HCT116 (cell line): ENCODE measurements at regions not wholly inside any gene's neighbourhood (a gene's known extent, or its start where the extent isn't known, plus 50 kb on each side); places are given as distances from the start of the nearest gene placed in this dataset.

Source experiments
- ATAC-seq: fragments of 200-7000 bp; cut with Tn5 transposase; 2 replicates; pipeline ENCODE4 v1.9.1; 2020; ENCODE audit warnings: mild to moderate bottlenecking, moderate library complexity
- BruUV-seq: library from RNA; stranded (reverse); fragments of 400-500 nt; replicated peaks from 2 replicates; lab custom pipeline; 2021; lab: Mats Ljungman, UMichigan
- CTCF ChIA-PET: fragments of 300-600 bp; sonication (Branson Sonifier 250); formaldehyde crosslinking; loops from one replicate; lab custom pipeline; 2021; ENCODE audit warnings: antibody characterized with exemption; lab: Charles Lee
- POLR2A ChIA-PET: fragments of 300-600, 350-600 bp; sonication (Branson Sonifier 250); formaldehyde crosslinking; loops from one replicate; lab custom pipeline; 2021; ENCODE audit warnings: antibody characterized with exemption; lab: Charles Lee
- RAD21 ChIA-PET, 2 experiments: fragments of 300-600 bp; sonication (Branson Sonifier 250); formaldehyde crosslinking; loops; one replicate each; lab custom pipeline; 2023; ENCODE audit warnings: low total read pairs in 2 of 2; ENCODE audit not compliant: uncharacterized antibody in 2 of 2, unreplicated experiment in 2 of 2, low non-redundant PET in 1 of 2; lab: Charles Lee
- DNase-seq: peaks from one replicate; pipeline ENCODE4 v3.0.0-alpha.2; 2010; ENCODE audit warnings: low read depth, low spot score
- H2AFZ ChIP-seq: fragments of 200-600 bp; shearing (Covaris generic), sonication (generic); 2 replicates; pipeline ENCODE4 v1.6.1; 2017; ENCODE audit warnings: low read depth, mixed run types, mixed read lengths, antibody characterized with exemption, low read length; ENCODE audit not compliant: poor library complexity, severe bottlenecking
- H3K27ac ChIP-seq: 2 replicates; pipeline ENCODE4 v1.5.1; 2012; ENCODE audit warnings: low read depth, low read length
- H3K27me3 ChIP-seq: fragments of 200-600 bp; sonication (generic); 2 replicates; pipeline ENCODE4 v1.6.1; 2016; ENCODE audit warnings: mixed run types, low read length, mixed read lengths; ENCODE audit not compliant: insufficient read depth
- H3K36me3 ChIP-seq, 2 experiments: fragments of 200-500 bp in 1 of 2; fragments of 200-600 bp in 1 of 2; sonication (Bioruptor generic) in 1 of 2; sonication (generic) in 1 of 2; 2 replicates each; pipeline versions ENCODE4 v1.5.1 to v1.6.1; 2014 to 2016; ENCODE audit warnings: low read length in 2 of 2, inconsistent platforms in 1 of 2, mixed read lengths in 1 of 2, mixed run types in 1 of 2; ENCODE audit not compliant: insufficient read depth in 2 of 2, control insufficient read depth in 1 of 2
- H3K4me1 ChIP-seq, 2 experiments: fragments of 200-600 bp in 1 of 2; sonication (generic) in 1 of 2; 2 replicates each; pipeline versions ENCODE4 v1.5.1 to v1.6.1; 2012 to 2017; ENCODE audit warnings: low read length in 2 of 2, inconsistent platforms in 1 of 2, mild to moderate bottlenecking in 1 of 2, mixed read lengths in 1 of 2, mixed run types in 1 of 2, moderate library complexity in 1 of 2; ENCODE audit not compliant: insufficient read depth in 2 of 2, control insufficient read depth in 1 of 2
- H3K4me2 ChIP-seq: fragments of 200-600 bp; sonication (generic); 2 replicates; pipeline ENCODE4 v1.6.1; 2017; ENCODE audit warnings: mixed run types, low read length, mixed read lengths
- H3K4me3 ChIP-seq, 2 experiments: fragments of 200-600 bp in 1 of 2; sonication (generic) in 1 of 2; replicated peaks in 1 of 2; 2 replicates each; pipeline ENCODE4 v1.5.1; 2011 to 2016; ENCODE audit warnings: low read length in 2 of 2, control low read depth in 1 of 2, low read depth in 1 of 2, mild to moderate bottlenecking in 1 of 2, mixed read lengths in 1 of 2, mixed run types in 1 of 2
- H3K79me2 ChIP-seq: fragments of 200-600 bp; sonication (generic); 2 replicates; pipeline ENCODE4 v1.6.1; 2017; ENCODE audit warnings: mild to moderate bottlenecking, mixed run types, low read length, moderate library complexity, mixed read lengths; ENCODE audit not compliant: insufficient read depth
- H3K9ac ChIP-seq: fragments of 200-600 bp; sonication (generic); 2 replicates; pipeline ENCODE4 v1.6.1; 2016; ENCODE audit warnings: low read length, mixed read lengths
- H3K9me2 ChIP-seq: fragments of 200-600 bp; sonication (generic), shearing (Covaris generic); 2 replicates; pipeline ENCODE4 v1.6.1; 2017; ENCODE audit warnings: mixed run types, mild to moderate bottlenecking, moderate library complexity; ENCODE audit not compliant: insufficient read depth
- H3K9me3 ChIP-seq, 2 experiments: fragments of 200-500 bp in 1 of 2; fragments of 200-600 bp in 1 of 2; sonication (Bioruptor generic) in 1 of 2; sonication (generic) in 1 of 2; 2 replicates each; pipeline ENCODE4 v1.6.1; 2014 to 2017; ENCODE audit warnings: low read length in 2 of 2, mixed read lengths in 2 of 2, inconsistent platforms in 1 of 2, low read depth in 1 of 2, mild to moderate bottlenecking in 1 of 2, mixed run types in 1 of 2, moderate library complexity in 1 of 2; ENCODE audit not compliant: control insufficient read depth in 1 of 2, insufficient read depth in 1 of 2
- H4K20me1 ChIP-seq: fragments of 200-600 bp; sonication (generic), shearing (Covaris generic); 2 replicates; pipeline ENCODE4 v1.6.1; 2017; ENCODE audit warnings: mixed run types, mild to moderate bottlenecking, moderate library complexity; ENCODE audit not compliant: insufficient read depth
- CBX3 ChIP-seq: IDR thresholded peaks from 2 replicates; pipeline ENCODE4 v1.6.1; 2012; ENCODE audit warnings: low read depth
- CEBPB ChIP-seq: IDR thresholded peaks from 2 replicates; pipeline ENCODE4 v1.6.1; 2012; ENCODE audit warnings: low read depth
- EGR1 ChIP-seq: IDR thresholded peaks from 2 replicates; pipeline ENCODE4 v1.6.1; 2012; ENCODE audit warnings: low read depth
- ELF1 ChIP-seq: IDR thresholded peaks from 2 replicates; pipeline ENCODE4 v1.6.1; 2012; ENCODE audit warnings: low read depth, borderline replicate concordance
- EZH2phosphoT487 ChIP-seq: fragments of 200-600 bp; IDR thresholded peaks from 2 replicates; pipeline ENCODE4 v1.6.1; 2018; ENCODE audit warnings: antibody characterized with exemption, borderline replicate concordance
- FOSL1 ChIP-seq: IDR thresholded peaks from 2 replicates; pipeline ENCODE4 v1.6.1; 2012; ENCODE audit warnings: low read depth
- JUND ChIP-seq: IDR thresholded peaks from 2 replicates; pipeline ENCODE4 v1.6.1; 2012
- POLR2A ChIP-seq: IDR thresholded peaks from 2 replicates; pipeline ENCODE4 v1.7.0; 2011; ENCODE audit warnings: borderline replicate concordance; ENCODE audit not compliant: insufficient read depth, insufficient read length; ENCODE audit errors: extremely low read depth
- POLR2AphosphoS5 ChIP-seq: IDR thresholded peaks from 2 replicates; pipeline ENCODE4 v1.6.1; 2011; ENCODE audit warnings: mild to moderate bottlenecking, low read depth, low read length, moderate library complexity
- RAD21 ChIP-seq: IDR thresholded peaks from 2 replicates; pipeline ENCODE4 v1.6.1; 2012; ENCODE audit warnings: low read depth, mild to moderate bottlenecking
- SP1 ChIP-seq: IDR thresholded peaks from 2 replicates; pipeline ENCODE4 v1.6.1; 2012; ENCODE audit warnings: low read depth
- SRF ChIP-seq: IDR thresholded peaks from 2 replicates; pipeline ENCODE4 v1.6.1; 2012; ENCODE audit warnings: low read depth
- TCF7L2 ChIP-seq: IDR thresholded peaks from 2 replicates; pipeline ENCODE4 v1.7.0; 2011; ENCODE audit warnings: borderline replicate concordance, inconsistent platforms; ENCODE audit not compliant: insufficient read depth, insufficient read length; ENCODE audit errors: extremely low read depth
- ZNF274 ChIP-seq: fragments of 200-500 bp; sonication (Bioruptor generic); IDR thresholded peaks from 2 replicates; pipeline ENCODE4 v1.6.1; 2014; ENCODE audit warnings: mild to moderate bottlenecking, low read depth, low read length, inconsistent platforms
- intact Hi-C: fragments of 100-400 bp; cut with micrococcal nuclease; formaldehyde crosslinking; loops from 2 replicates; pipeline ENCODE4 v1.10.0; 2022
- TF ChIP-seq, protein P1 (sequence below): IDR thresholded peaks from 2 replicates; pipeline ENCODE4 v1.6.1; 2012
- TF ChIP-seq, protein P2 (sequence below), 3 experiments: fragments of 200-600 bp in 1 of 3; sonication (generic) in 1 of 3; IDR thresholded peaks in 2 of 3; conservative IDR thresholded peaks in 1 of 3; 2 replicates each; pipeline ENCODE4 v1.5.1; 2012 to 2017; ENCODE audit warnings: low read depth in 2 of 3, low read length in 2 of 3, antibody characterized with exemption in 1 of 3, borderline replicate concordance in 1 of 3, control low read depth in 1 of 3, mild to moderate bottlenecking in 1 of 3, mixed read lengths in 1 of 3, mixed run types in 1 of 3, moderate library complexity in 1 of 3; ENCODE audit not compliant: insufficient read depth in 1 of 3
- TF ChIP-seq, protein P3 (sequence below): IDR thresholded peaks from 2 replicates; pipeline ENCODE4 v1.6.1; 2011; ENCODE audit warnings: mild to moderate bottlenecking, low read length, moderate library complexity; ENCODE audit not compliant: insufficient replicate concordance; ENCODE audit errors: extremely low read depth
- TF ChIP-seq, protein P4 (sequence below): IDR thresholded peaks from 2 replicates; pipeline ENCODE4 v1.6.1; 2012

DNA sequence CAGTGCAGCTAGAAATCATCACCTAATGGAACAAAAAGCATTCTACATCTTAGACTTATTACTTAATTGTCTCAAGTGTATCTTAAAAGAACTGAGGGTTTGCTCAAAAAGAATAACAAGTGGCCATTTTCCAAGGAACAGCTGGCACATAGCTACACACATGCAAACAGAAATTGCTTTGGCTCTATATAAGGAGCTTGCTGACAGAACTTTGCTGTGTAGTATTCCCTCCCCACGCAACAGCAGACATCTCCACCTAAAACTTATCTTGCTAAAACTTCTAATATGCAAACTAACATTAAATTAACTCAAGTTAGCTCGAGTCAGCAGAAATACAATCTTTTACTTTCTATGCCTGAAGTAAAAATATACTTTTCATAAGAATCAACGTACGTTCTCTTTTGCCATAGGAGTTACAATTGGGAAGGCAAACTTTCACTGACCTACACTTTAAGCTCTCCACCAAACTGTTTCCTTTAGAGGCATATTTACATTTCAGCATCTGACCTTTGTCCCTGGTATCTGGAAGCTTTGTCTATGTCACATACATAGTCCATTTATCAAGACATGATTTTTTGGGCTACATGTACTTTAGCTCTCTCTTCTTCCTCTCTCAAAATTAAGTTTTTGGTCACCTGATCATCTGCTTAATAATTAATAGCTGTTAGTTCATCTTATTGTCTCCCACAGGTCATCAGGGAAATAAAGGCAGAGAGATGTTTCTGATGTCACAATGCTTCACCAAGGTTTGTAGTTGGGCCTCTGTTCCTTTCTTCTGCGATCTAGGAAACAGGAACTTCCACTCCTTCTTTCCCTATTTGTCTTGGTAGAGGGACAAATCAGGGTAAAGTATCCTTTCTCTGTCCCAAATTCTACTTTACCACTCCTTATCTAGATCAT is 163.4 kb upstream of the AGTR1 start:
- Histone ChIP-seq H3K36me3 (no peaks in the 10 kb centered on the region), H3K4me1 (no peaks in the 10 kb centered on the region), H3K4me3 (no peak overlapping the region), H3K9me3 (no peaks in the 10 kb centered on the region), H4K20me1 (no peaks in the 10 kb centered on the region), H3K27ac (no peak overlapping the region), H3K4me2 (no peak overlapping the region), H3K9me2 (no peaks in the 10 kb centered on the region), H3K27me3 (no peaks in the 10 kb centered on the region), H3K79me2 (no peaks in the 10 kb centered on the region), H3K9ac (no peak overlapping the region)
- no TSS peak for BruUV-seq
- CTCF ChIA-PET: no interaction called here
- RAD21 ChIA-PET: no interaction called here
- ATAC-seq (no peak), DNase-seq (no peak)
- intact Hi-C loops: no loop called here
- POLR2A ChIA-PET: no interaction called here
- TF ChIP-seq ZNF274: no peak
- TF ChIP-seq CEBPB: no peak
- TF ChIP-seq, protein P1, sequence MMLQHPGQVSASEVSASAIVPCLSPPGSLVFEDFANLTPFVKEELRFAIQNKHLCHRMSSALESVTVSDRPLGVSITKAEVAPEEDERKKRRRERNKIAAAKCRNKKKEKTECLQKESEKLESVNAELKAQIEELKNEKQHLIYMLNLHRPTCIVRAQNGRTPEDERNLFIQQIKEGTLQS: no peak
- no peak for TF ChIP-seq FOSL1
- no peak for TF ChIP-seq TCF7L2
- TF ChIP-seq JUND: no peak
- no peak for TF ChIP-seq SRF
- TF ChIP-seq POLR2AphosphoS5: no peak
- TF ChIP-seq, protein P2, sequence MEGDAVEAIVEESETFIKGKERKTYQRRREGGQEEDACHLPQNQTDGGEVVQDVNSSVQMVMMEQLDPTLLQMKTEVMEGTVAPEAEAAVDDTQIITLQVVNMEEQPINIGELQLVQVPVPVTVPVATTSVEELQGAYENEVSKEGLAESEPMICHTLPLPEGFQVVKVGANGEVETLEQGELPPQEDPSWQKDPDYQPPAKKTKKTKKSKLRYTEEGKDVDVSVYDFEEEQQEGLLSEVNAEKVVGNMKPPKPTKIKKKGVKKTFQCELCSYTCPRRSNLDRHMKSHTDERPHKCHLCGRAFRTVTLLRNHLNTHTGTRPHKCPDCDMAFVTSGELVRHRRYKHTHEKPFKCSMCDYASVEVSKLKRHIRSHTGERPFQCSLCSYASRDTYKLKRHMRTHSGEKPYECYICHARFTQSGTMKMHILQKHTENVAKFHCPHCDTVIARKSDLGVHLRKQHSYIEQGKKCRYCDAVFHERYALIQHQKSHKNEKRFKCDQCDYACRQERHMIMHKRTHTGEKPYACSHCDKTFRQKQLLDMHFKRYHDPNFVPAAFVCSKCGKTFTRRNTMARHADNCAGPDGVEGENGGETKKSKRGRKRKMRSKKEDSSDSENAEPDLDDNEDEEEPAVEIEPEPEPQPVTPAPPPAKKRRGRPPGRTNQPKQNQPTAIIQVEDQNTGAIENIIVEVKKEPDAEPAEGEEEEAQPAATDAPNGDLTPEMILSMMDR (IDR thresholded peaks at IDR 0.05 in 2 of 3, conservative IDR thresholded peaks at IDR 0.05 in 1 of 3; ENCODE audit: borderline replicate concordance in 1 of 3, insufficient read depth in 1 of 3, low read depth in 2 of 3, low read length in 2 of 3): no peak
- no peak for TF ChIP-seq EGR1
- no peak for TF ChIP-seq CBX3
- TF ChIP-seq, protein P3, sequence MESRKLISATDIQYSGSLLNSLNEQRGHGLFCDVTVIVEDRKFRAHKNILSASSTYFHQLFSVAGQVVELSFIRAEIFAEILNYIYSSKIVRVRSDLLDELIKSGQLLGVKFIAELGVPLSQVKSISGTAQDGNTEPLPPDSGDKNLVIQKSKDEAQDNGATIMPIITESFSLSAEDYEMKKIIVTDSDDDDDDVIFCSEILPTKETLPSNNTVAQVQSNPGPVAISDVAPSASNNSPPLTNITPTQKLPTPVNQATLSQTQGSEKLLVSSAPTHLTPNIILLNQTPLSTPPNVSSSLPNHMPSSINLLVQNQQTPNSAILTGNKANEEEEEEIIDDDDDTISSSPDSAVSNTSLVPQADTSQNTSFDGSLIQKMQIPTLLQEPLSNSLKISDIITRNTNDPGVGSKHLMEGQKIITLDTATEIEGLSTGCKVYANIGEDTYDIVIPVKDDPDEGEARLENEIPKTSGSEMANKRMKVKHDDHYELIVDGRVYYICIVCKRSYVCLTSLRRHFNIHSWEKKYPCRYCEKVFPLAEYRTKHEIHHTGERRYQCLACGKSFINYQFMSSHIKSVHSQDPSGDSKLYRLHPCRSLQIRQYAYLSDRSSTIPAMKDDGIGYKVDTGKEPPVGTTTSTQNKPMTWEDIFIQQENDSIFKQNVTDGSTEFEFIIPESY: no peak
- no peak for TF ChIP-seq EZH2phosphoT487
- TF ChIP-seq RAD21: no peak
- TF ChIP-seq, protein P4, sequence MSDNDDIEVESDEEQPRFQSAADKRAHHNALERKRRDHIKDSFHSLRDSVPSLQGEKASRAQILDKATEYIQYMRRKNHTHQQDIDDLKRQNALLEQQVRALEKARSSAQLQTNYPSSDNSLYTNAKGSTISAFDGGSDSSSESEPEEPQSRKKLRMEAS: no peak
- TF ChIP-seq ELF1: no peak
- no peak for TF ChIP-seq POLR2A
- TF ChIP-seq SP1: no peak
- TF ChIP-seq, all 23 proteins: peak for 0
- H2AFZ ChIP-seq: no peak overlapping the region
